Activated CD4-positive, alpha-beta memory T cell treated with anti-CD3 and anti-CD28 coated beads, Interleukin-2, amount 10 ng/mL, durations not matched to agents 7 days and 5 days (primary cell): ENCODE measurements at regions not wholly inside any gene's neighbourhood (a gene's known extent, or its start where the extent isn't known, plus 50 kb on each side); places are given as distances from the start of the nearest gene placed in this dataset.

Experiments
- CTCF ChIA-PET: fragments of 350-600 bp; sonication (Branson Sonifier 250); formaldehyde crosslinking; loops from one replicate; lab custom pipeline; 2021; ENCODE audit warnings: antibody characterized with exemption, inconsistent platforms; lab: Charles Lee
- POLR2A ChIA-PET: fragments of 350-600 bp; sonication (Branson Sonifier 250); formaldehyde crosslinking; loops from one replicate; lab custom pipeline; 2021; ENCODE audit warnings: antibody characterized with exemption; lab: Charles Lee
- DNase-seq: peaks from one replicate; pipeline ENCODE4 v3.0.0-alpha.2; 2020
- H3K27ac Mint-ChIP-seq: one replicate; pipeline ENCODE4 v1.8.0; 2021; ENCODE audit warnings: mild to moderate bottlenecking, mixed read lengths
- H3K27me3 Mint-ChIP-seq: one replicate; pipeline ENCODE4 v1.8.0; 2021; ENCODE audit warnings: mixed read lengths
- H3K36me3 Mint-ChIP-seq: one replicate; pipeline ENCODE4 v1.8.0; 2021; ENCODE audit warnings: low read depth, mixed read lengths
- H3K4me1 Mint-ChIP-seq: one replicate; pipeline ENCODE4 v1.8.0; 2021; ENCODE audit warnings: mixed read lengths
- H3K4me3 Mint-ChIP-seq: one replicate; pipeline ENCODE4 v1.8.0; 2021; ENCODE audit warnings: mild to moderate bottlenecking, mixed read lengths
- H3K9me3 Mint-ChIP-seq: one replicate; pipeline ENCODE4 v1.8.0; 2021; ENCODE audit warnings: mixed read lengths

GRCh38 chr16:47895146-47895545 lies 260.6 kb downstream of the ABCC12 start:
- Mint-ChIP-seq H3K27me3 (no peaks in the 10 kb centered on the region), H3K27ac (no peak overlapping the region), H3K4me3 (no peak overlapping the region), H3K36me3 (no peaks in the 10 kb centered on the region), H3K4me1 (no peaks in the 10 kb centered on the region), H3K9me3 (no peaks in the 10 kb centered on the region)
- CTCF ChIA-PET, result no interaction called here
- DNase-seq, result no peak
- POLR2A ChIA-PET, result no interaction called here

GRCh38 chr16:47892999-47893398 lies 262.8 kb downstream of the ABCC12 start:
- no peaks in the 10 kb centered on the region for H3K9me3 Mint-ChIP-seq
- CTCF ChIA-PET, result no interaction called here
- DNase-seq, result no peak

GRCh38 chr16:47888734-47889133 lies 267.1 kb downstream of the ABCC12 start:
- Mint-ChIP-seq H3K27me3 (peaks cover 15% of the 10 kb centered on the region), H3K4me3 (no peak overlapping the region), H3K36me3 (no peaks in the 10 kb centered on the region), H3K27ac (no peak overlapping the region), H3K4me1 (no peaks in the 10 kb centered on the region), H3K9me3 (no peaks in the 10 kb centered on the region)
- DNase-seq, result no peak
- CTCF ChIA-PET, result no interaction called here
- POLR2A ChIA-PET, result no interaction called here

More at GRCh38 chr16:47892999-47893398, 262.8 kb downstream of the ABCC12 start:
- H3K4me1 Mint-ChIP-seq, result no peaks in the 10 kb centered on the region
- POLR2A ChIA-PET, result no interaction called here
- H3K4me3 Mint-ChIP-seq, result no peak overlapping the region
- H3K27ac Mint-ChIP-seq, result no peak overlapping the region
- peaks cover 7% of the 10 kb centered on the region for H3K27me3 Mint-ChIP-seq
- no peaks in the 10 kb centered on the region for H3K36me3 Mint-ChIP-seq

GRCh38 chr16:47888142-47888541 lies 267.7 kb downstream of the ABCC12 start:
- Mint-ChIP-seq H3K9me3 (no peaks in the 10 kb centered on the region), H3K27ac (no peak overlapping the region), H3K4me3 (no peak overlapping the region), H3K27me3 (peaks cover 18% of the 10 kb centered on the region), H3K4me1 (no peaks in the 10 kb centered on the region), H3K36me3 (no peaks in the 10 kb centered on the region)
- POLR2A ChIA-PET, result no interaction called here
- DNase-seq, result no peak
- CTCF ChIA-PET, result no interaction called here

- H3K36me3 Mint-ChIP-seq, result no peaks in the 10 kb centered on the region
- no peak for DNase-seq
- CTCF ChIA-PET, result no interaction called here
- no peaks in the 10 kb centered on the region for H3K4me1 Mint-ChIP-seq
- POLR2A ChIA-PET, result no interaction called here
- H3K27me3 Mint-ChIP-seq, result peaks cover 18% of the 10 kb centered on the region
- no peak overlapping the region for H3K27ac Mint-ChIP-seq
- H3K4me3 Mint-ChIP-seq, result no peak overlapping the region
- H3K9me3 Mint-ChIP-seq, result no peaks in the 10 kb centered on the region
Observed at GRCh38 chr16:47887496-47887895, 268.3 kb downstream of the ABCC12 start.

DNA sequence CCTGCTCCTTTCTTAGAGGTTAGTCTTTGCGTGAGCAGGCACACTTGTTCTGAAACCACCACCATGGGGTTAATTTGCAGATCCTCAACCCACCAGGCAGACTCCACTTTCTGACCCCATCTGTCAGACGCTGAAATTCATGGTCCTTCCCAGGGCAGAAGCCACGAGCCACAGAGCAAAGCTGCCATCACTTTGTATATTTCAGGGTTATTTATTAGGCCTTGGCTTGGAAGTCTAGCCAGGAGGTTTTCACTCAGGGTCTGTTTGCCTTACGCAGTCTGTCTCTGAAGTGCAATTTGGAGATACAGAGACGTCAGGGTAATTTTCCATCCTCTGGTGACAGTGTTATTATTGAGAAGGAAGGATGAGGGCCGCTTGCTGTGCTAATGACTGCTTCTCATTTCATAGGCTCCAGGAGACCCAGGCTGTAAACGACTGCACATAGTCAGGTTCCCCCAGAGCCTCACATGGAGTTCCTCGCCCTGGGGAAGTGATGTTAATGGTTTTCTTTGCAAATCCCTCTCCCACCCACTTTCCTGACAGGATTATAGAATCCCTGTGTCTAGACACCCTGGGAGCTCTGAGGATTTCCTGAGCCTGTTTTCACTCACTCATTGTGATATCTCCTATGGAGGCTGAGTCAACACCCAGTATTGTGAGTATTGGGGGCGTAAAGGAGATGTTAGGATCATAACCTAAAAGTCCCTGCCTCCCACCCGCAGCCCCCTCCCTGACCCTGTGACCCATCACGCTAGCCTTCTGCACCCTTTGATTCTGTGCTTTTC lies 269.0 kb downstream of the ABCC12 start:
- Mint-ChIP-seq H3K4me1 (no peaks in the 10 kb centered on the region), H3K36me3 (no peaks in the 10 kb centered on the region), H3K4me3 (no peak overlapping the region), H3K27ac (no peak overlapping the region), H3K9me3 (no peaks in the 10 kb centered on the region), H3K27me3 (peaks cover 18% of the 10 kb centered on the region)
- no peak for DNase-seq
- POLR2A ChIA-PET, result no interaction called here
- CTCF ChIA-PET, result no interaction called here

DNA sequence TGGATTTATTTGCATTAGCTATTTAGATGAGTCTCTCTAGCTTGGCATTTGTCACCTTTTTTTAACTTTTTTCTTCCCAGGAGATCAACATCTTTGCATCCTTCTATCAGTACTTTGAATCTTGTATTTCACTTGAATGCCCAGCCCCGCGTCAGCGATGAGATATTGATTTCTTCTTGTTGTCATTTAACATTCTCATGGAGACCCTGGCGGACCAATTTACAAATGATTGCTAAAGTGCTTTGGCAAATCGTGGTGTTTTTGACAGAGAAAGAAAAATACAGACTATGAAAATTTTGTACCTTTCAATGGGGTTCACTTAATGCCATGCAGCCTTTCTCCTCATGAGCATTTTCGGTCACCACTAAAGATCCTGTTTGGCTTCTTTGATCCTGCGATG lies 269.7 kb downstream of the ABCC12 start:
- no peak overlapping the region for H3K27ac Mint-ChIP-seq
- no peak overlapping the region for H3K4me3 Mint-ChIP-seq
- DNase-seq, result no peak
- CTCF ChIA-PET, result no interaction called here
- no peaks in the 10 kb centered on the region for H3K9me3 Mint-ChIP-seq
- POLR2A ChIA-PET, result no interaction called here
- peaks cover 18% of the 10 kb centered on the region for H3K27me3 Mint-ChIP-seq
- no peaks in the 10 kb centered on the region for H3K36me3 Mint-ChIP-seq
- no peaks in the 10 kb centered on the region for H3K4me1 Mint-ChIP-seq

- CTCF ChIA-PET, result no interaction called here
- no peak for DNase-seq
- H3K27me3 Mint-ChIP-seq, result peaks cover 18% of the 10 kb centered on the region
Observed at GRCh38 chr16:47885489-47885888, 270.3 kb downstream of the ABCC12 start.

DNA sequence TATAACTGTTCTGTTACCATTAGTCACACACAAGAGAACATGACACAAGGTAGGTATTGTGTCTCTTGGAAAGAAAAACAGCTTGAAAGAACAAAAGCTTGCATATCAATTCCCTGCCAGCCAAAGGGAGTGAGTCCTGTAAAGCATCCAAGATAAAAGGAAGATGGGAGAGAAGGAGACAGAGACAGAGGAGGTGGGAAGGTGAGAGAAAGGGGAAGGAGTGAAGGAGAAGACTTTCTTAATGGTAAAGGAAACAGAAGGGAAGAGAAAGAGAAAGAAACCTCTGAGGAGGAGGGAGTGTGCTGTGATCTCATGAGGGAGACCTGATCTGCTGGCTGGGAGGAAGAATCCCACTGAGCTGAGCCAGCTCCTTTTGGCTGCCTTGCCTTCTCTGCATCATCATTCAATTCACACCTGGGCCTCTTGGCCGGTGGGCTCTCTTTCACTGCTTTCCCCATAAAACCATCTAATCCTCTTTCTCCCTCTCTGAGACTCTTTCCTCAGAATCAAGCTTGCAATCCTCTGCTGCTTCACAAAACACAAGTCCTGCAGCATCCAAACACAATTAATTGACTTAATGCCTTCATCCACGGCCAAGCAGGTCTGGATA lies 271.6 kb downstream of the ABCC12 start:
- H3K27ac Mint-ChIP-seq, result no peak overlapping the region
- no peak overlapping the region for H3K4me3 Mint-ChIP-seq
- no peaks in the 10 kb centered on the region for H3K9me3 Mint-ChIP-seq
- ChIA-PET CTCF (no interaction called here), POLR2A (no interaction called here)
- H3K4me1 Mint-ChIP-seq, result no peaks in the 10 kb centered on the region
- H3K27me3 Mint-ChIP-seq, result peaks cover 15% of the 10 kb centered on the region
- no peaks in the 10 kb centered on the region for H3K36me3 Mint-ChIP-seq
- no peak for DNase-seq

More at GRCh38 chr16:47885489-47885888, 270.3 kb downstream of the ABCC12 start:
- no peaks in the 10 kb centered on the region for H3K9me3 Mint-ChIP-seq
- H3K4me1 Mint-ChIP-seq, result no peaks in the 10 kb centered on the region
- H3K27ac Mint-ChIP-seq, result no peak overlapping the region
- H3K4me3 Mint-ChIP-seq, result no peak overlapping the region
- POLR2A ChIA-PET, result no interaction called here
- no peaks in the 10 kb centered on the region for H3K36me3 Mint-ChIP-seq

- H3K36me3 Mint-ChIP-seq, result no peaks in the 10 kb centered on the region
- no peak overlapping the region for H3K4me3 Mint-ChIP-seq
- ChIA-PET CTCF (no interaction called here), POLR2A (no interaction called here)
- H3K27ac Mint-ChIP-seq, result no peak overlapping the region
- DNase-seq, result no peak
- H3K9me3 Mint-ChIP-seq, result no peaks in the 10 kb centered on the region
- peaks cover 11% of the 10 kb centered on the region for H3K27me3 Mint-ChIP-seq
- H3K4me1 Mint-ChIP-seq, result no peaks in the 10 kb centered on the region
Observed at GRCh38 chr16:47881574-47881973, 274.2 kb downstream of the ABCC12 start.

GRCh38 chr16:47880653-47881052 lies 275.1 kb downstream of the ABCC12 start:
- H3K27ac Mint-ChIP-seq, result no peak overlapping the region
- no peak for DNase-seq
- no peaks in the 10 kb centered on the region for H3K36me3 Mint-ChIP-seq
- no peaks in the 10 kb centered on the region for H3K4me1 Mint-ChIP-seq
- ChIA-PET POLR2A (no interaction called here), CTCF (no interaction called here)
- H3K4me3 Mint-ChIP-seq, result no peak overlapping the region
- H3K27me3 Mint-ChIP-seq, result peaks cover 11% of the 10 kb centered on the region
- no peaks in the 10 kb centered on the region for H3K9me3 Mint-ChIP-seq

GRCh38 chr16:47877166-47877565 lies 278.6 kb downstream of the ABCC12 start:
- H3K4me1 Mint-ChIP-seq, result no peaks in the 10 kb centered on the region
- no peak overlapping the region for H3K27ac Mint-ChIP-seq
- no peak overlapping the region for H3K4me3 Mint-ChIP-seq
- DNase-seq, result no peak
- H3K36me3 Mint-ChIP-seq, result no peaks in the 10 kb centered on the region
- no peaks in the 10 kb centered on the region for H3K27me3 Mint-ChIP-seq
- ChIA-PET CTCF (no interaction called here), POLR2A (no interaction called here)
- no peaks in the 10 kb centered on the region for H3K9me3 Mint-ChIP-seq

- Mint-ChIP-seq H3K4me3 (no peak overlapping the region), H3K4me1 (no peaks in the 10 kb centered on the region), H3K9me3 (no peaks in the 10 kb centered on the region), H3K27me3 (no peaks in the 10 kb centered on the region), H3K27ac (no peak overlapping the region), H3K36me3 (no peaks in the 10 kb centered on the region)
- CTCF ChIA-PET, result no interaction called here
- no peak for DNase-seq
- POLR2A ChIA-PET, result no interaction called here
Observed at GRCh38 chr16:47876511-47876910, 279.3 kb downstream of the ABCC12 start.

GRCh38 chr16:47873434-47873833 lies 282.4 kb downstream of the ABCC12 start:
- no peak overlapping the region for H3K4me3 Mint-ChIP-seq
- CTCF ChIA-PET, result no interaction called here
- H3K27me3 Mint-ChIP-seq, result no peaks in the 10 kb centered on the region
- no peak overlapping the region for H3K27ac Mint-ChIP-seq
- DNase-seq, result no peak
- H3K9me3 Mint-ChIP-seq, result no peaks in the 10 kb centered on the region
- no peaks in the 10 kb centered on the region for H3K36me3 Mint-ChIP-seq
- H3K4me1 Mint-ChIP-seq, result no peaks in the 10 kb centered on the region
- POLR2A ChIA-PET, result no interaction called here
